Astrocyte (in vitro differentiated cells and primary cell): ENCODE measurements at regions not wholly inside any gene's neighbourhood (a gene's known extent, or its start where the extent isn't known, plus 50 kb on each side); places are given as distances from the start of the nearest gene placed in this dataset.

Experiments used
- DNase-seq: peaks from one replicate; pipeline ENCODE4 v3.0.0-alpha.2; 2010; ENCODE audit warnings: low read depth
- FAIRE-seq: peaks from 2 replicates; lab custom pipeline; 2011; peaks lifted over from hg19 to GRCh38; lab: Jason Lieb, UNC
- H2AFZ ChIP-seq: 2 replicates; pipeline ENCODE4 v1.6.0; 2012; ENCODE audit warnings: low read depth, low read length, inconsistent platforms
- H3K27ac ChIP-seq: 2 replicates; pipeline ENCODE4 v1.5.1; 2011; ENCODE audit warnings: low read depth, low read length, inconsistent platforms
- H3K27me3 ChIP-seq: 2 replicates; pipeline ENCODE4 v1.6.0; 2011; ENCODE audit warnings: low read length, inconsistent platforms; ENCODE audit not compliant: insufficient read depth
- H3K36me3 ChIP-seq: 2 replicates; pipeline ENCODE4 v1.5.1; 2011; ENCODE audit warnings: low read length, inconsistent platforms; ENCODE audit not compliant: insufficient read depth
- H3K4me1 ChIP-seq: 2 replicates; pipeline ENCODE4 v1.5.1; 2011; ENCODE audit warnings: low read length, inconsistent platforms; ENCODE audit not compliant: insufficient read depth
- H3K4me2 ChIP-seq: 2 replicates; pipeline ENCODE4 v1.6.0; 2012; ENCODE audit warnings: low read length, inconsistent platforms
- H3K4me3 ChIP-seq: 2 replicates; pipeline ENCODE4 v1.5.1; 2011; ENCODE audit warnings: low read depth, mild to moderate bottlenecking, low read length, inconsistent platforms; ENCODE audit not compliant: insufficient read depth
- H3K79me2 ChIP-seq: 2 replicates; pipeline ENCODE4 v1.6.0; 2012; ENCODE audit warnings: mild to moderate bottlenecking, low read length, inconsistent platforms; ENCODE audit not compliant: insufficient read depth
- H3K9ac ChIP-seq: 2 replicates; pipeline ENCODE4 v1.6.0; 2012; ENCODE audit warnings: mild to moderate bottlenecking, low read length, inconsistent platforms
- H3K9me3 ChIP-seq: 2 replicates; pipeline ENCODE4 v1.5.1; 2012; ENCODE audit warnings: low read depth, mild to moderate bottlenecking, low read length, inconsistent platforms; ENCODE audit not compliant: insufficient read depth
- H4K20me1 ChIP-seq: 2 replicates; pipeline ENCODE4 v1.6.0; 2012; ENCODE audit warnings: low read length, inconsistent platforms; ENCODE audit not compliant: insufficient read depth
- H3K27ac Mint-ChIP-seq: one replicate; pipeline ENCODE4 v1.8.0; 2021; ENCODE audit warnings: mild to moderate bottlenecking, mixed read lengths; ENCODE audit not compliant: unreplicated experiment
- H3K27me3 Mint-ChIP-seq: one replicate; pipeline ENCODE4 v1.8.0; 2021; ENCODE audit warnings: low read depth, mixed read lengths; ENCODE audit not compliant: unreplicated experiment
- H3K36me3 Mint-ChIP-seq: one replicate; pipeline ENCODE4 v1.8.0; 2021; ENCODE audit warnings: low read depth, mixed read lengths; ENCODE audit not compliant: unreplicated experiment
- H3K4me1 Mint-ChIP-seq: one replicate; pipeline ENCODE4 v1.8.0; 2021; ENCODE audit warnings: low read depth, mixed read lengths; ENCODE audit not compliant: unreplicated experiment
- H3K4me3 Mint-ChIP-seq: one replicate; pipeline ENCODE4 v1.8.0; 2021; ENCODE audit warnings: mild to moderate bottlenecking, moderate library complexity, mixed read lengths; ENCODE audit not compliant: unreplicated experiment
- H3K9me3 Mint-ChIP-seq: one replicate; pipeline ENCODE4 v1.8.0; 2021; ENCODE audit warnings: mild to moderate bottlenecking, mixed read lengths; ENCODE audit not compliant: unreplicated experiment
- EZH2 ChIP-seq: IDR thresholded peaks from 2 replicates; pipeline ENCODE4 v1.6.1; 2012; ENCODE audit warnings: mild to moderate bottlenecking, low read length, inconsistent platforms; ENCODE audit not compliant: insufficient read depth
- TF ChIP-seq, protein P1 (sequence below): IDR thresholded peaks from 2 replicates; pipeline ENCODE4 v1.5.1; 2011; ENCODE audit warnings: low read depth, mild to moderate bottlenecking, inconsistent platforms, low read length, moderate library complexity; ENCODE audit not compliant: insufficient read depth

DNA sequence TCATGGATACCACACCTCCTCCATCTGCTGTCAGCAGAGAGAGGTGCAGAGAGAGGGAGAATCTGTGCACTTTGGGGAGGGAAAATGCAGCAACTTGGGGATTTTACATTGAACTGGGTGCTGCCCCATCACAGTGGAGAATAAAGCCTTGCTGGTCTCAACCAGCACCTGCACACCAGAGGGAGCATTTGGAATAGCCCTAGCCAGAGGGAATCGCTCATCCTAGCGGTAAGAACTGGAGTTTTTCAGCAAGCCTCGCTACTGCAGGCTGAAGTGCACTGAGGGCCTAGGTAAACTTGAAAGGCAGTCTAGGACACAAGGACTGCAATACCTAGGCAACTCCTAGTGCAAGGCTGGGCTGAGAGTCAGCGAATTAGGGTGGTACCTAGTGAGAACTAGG lies 148.7 kb downstream of the KDR start:
- no peaks in the 10 kb centered on the region for H3K4me1 Mint-ChIP-seq
- Histone ChIP-seq H3K27ac (no peak overlapping the region), H3K9ac (no peak overlapping the region), H3K4me1 (no peaks in the 10 kb centered on the region), H2AFZ (no peak overlapping the region), H3K27me3 (peaks cover 5% of the 10 kb centered on the region), H3K36me3 (no peaks in the 10 kb centered on the region), H3K4me3 (no peak overlapping the region), H3K4me2 (no peak overlapping the region), H3K9me3 (no peaks in the 10 kb centered on the region), H4K20me1 (no peaks in the 10 kb centered on the region), H3K79me2 (no peaks in the 10 kb centered on the region)
- no peak overlapping the region for H3K27ac Mint-ChIP-seq
- TF ChIP-seq, protein P1, sequence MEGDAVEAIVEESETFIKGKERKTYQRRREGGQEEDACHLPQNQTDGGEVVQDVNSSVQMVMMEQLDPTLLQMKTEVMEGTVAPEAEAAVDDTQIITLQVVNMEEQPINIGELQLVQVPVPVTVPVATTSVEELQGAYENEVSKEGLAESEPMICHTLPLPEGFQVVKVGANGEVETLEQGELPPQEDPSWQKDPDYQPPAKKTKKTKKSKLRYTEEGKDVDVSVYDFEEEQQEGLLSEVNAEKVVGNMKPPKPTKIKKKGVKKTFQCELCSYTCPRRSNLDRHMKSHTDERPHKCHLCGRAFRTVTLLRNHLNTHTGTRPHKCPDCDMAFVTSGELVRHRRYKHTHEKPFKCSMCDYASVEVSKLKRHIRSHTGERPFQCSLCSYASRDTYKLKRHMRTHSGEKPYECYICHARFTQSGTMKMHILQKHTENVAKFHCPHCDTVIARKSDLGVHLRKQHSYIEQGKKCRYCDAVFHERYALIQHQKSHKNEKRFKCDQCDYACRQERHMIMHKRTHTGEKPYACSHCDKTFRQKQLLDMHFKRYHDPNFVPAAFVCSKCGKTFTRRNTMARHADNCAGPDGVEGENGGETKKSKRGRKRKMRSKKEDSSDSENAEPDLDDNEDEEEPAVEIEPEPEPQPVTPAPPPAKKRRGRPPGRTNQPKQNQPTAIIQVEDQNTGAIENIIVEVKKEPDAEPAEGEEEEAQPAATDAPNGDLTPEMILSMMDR, result no peak
- no peak for TF ChIP-seq EZH2
- DNase-seq (no peak), FAIRE-seq (no peak)
- no peaks in the 10 kb centered on the region for H3K36me3 Mint-ChIP-seq
- H3K27me3 Mint-ChIP-seq, result no peaks in the 10 kb centered on the region
- no peak overlapping the region for H3K4me3 Mint-ChIP-seq
- H3K9me3 Mint-ChIP-seq, result peaks cover 3% of the 10 kb centered on the region

DNA sequence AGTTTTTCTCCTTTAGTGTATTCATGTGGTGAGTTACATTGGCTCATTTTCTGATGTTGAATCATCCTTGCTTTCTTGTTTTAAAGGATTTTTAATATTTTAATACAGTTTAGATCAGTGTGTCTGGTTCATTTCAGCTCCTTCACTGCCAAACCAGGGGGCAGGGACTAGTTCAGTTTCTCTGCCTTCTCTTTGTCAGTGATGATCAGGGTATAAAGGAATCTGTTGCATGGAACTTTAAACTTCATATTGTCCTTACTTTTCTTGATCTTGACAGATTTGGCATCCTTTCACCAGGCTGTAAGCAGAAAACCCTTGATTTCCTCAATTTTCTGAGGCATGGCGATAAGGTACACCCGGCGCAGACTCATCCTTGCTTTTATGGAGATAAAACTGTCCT lies 149.4 kb downstream of the KDR start:
- no peak overlapping the region for H3K4me3 Mint-ChIP-seq
- H3K27ac ChIP-seq, result no peak overlapping the region
- H3K9me3 Mint-ChIP-seq, result peaks cover 3% of the 10 kb centered on the region
- no peak overlapping the region for H3K9ac ChIP-seq
- H3K36me3 ChIP-seq, result no peaks in the 10 kb centered on the region
- H3K27me3 ChIP-seq, result peaks cover 5% of the 10 kb centered on the region
- FAIRE-seq, result no peak
- no peak overlapping the region for H3K4me3 ChIP-seq
- no peaks in the 10 kb centered on the region for H3K9me3 ChIP-seq
- no peaks in the 10 kb centered on the region for H3K4me1 ChIP-seq
- no peaks in the 10 kb centered on the region for H3K36me3 Mint-ChIP-seq
- no peak overlapping the region for H2AFZ ChIP-seq
- H3K27me3 Mint-ChIP-seq, result no peaks in the 10 kb centered on the region
- no peaks in the 10 kb centered on the region for H3K4me1 Mint-ChIP-seq
- no peak for DNase-seq
- H3K4me2 ChIP-seq, result no peak overlapping the region
- H4K20me1 ChIP-seq, result no peaks in the 10 kb centered on the region
- TF ChIP-seq, protein P1, result no peak
- TF ChIP-seq EZH2, result no peak
- no peaks in the 10 kb centered on the region for H3K79me2 ChIP-seq
- no peak overlapping the region for H3K27ac Mint-ChIP-seq

DNA sequence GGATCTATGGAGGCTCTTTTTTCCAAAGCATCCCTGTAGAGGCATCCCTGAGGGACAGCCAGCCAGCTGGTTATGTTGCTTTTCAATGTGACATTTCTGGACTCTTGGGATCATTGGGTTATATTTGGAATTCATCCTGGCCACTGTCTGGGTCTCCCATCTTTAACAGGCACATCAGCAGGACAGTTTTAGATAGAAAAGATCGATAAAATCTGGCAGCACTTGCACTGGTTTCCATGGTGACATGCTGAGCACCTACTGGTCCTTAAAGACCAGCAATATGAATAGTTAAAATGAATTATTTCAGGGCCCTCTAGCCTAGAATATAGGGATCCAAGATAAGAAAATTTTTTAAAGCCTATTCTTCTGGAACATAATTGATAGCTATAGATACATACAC lies 151.6 kb downstream of the KDR start:
- H3K4me1 Mint-ChIP-seq, result no peaks in the 10 kb centered on the region
- H3K27me3 Mint-ChIP-seq, result no peaks in the 10 kb centered on the region
- no peak overlapping the region for H3K4me3 Mint-ChIP-seq
- no peak overlapping the region for H2AFZ ChIP-seq
- H3K27ac ChIP-seq, result no peak overlapping the region
- H3K4me2 ChIP-seq, result no peak overlapping the region
- no peaks in the 10 kb centered on the region for H4K20me1 ChIP-seq
- peaks cover 5% of the 10 kb centered on the region for H3K27me3 ChIP-seq
- FAIRE-seq (no peak), DNase-seq (no peak)
- H3K9me3 Mint-ChIP-seq, result no peaks in the 10 kb centered on the region
- H3K9me3 ChIP-seq, result no peaks in the 10 kb centered on the region
- no peaks in the 10 kb centered on the region for H3K36me3 Mint-ChIP-seq
- H3K4me1 ChIP-seq, result no peaks in the 10 kb centered on the region
- no peak overlapping the region for H3K9ac ChIP-seq
- TF ChIP-seq EZH2, result no peak
- TF ChIP-seq, protein P1, result no peak
- H3K79me2 ChIP-seq, result no peaks in the 10 kb centered on the region
- no peak overlapping the region for H3K27ac Mint-ChIP-seq
- no peaks in the 10 kb centered on the region for H3K36me3 ChIP-seq
- no peak overlapping the region for H3K4me3 ChIP-seq
